GM23338 (cell line): ENCODE measurements at regions not wholly inside any gene's neighbourhood (a gene's known extent, or its start where the extent isn't known, plus 50 kb on each side); places are given as distances from the start of the nearest gene placed in this dataset.

ENCODE experiments used
- ATAC-seq: fragments of 200-7000 bp; cut with Tn5 transposase; 3 replicates; pipeline ENCODE4 v1.9.1; 2020
- DNase-seq: peaks from one replicate; pipeline ENCODE4 v3.0.0-alpha.2; 2015; ENCODE audit warnings: low spot score
- H2AFZ ChIP-seq: fragments of 200-600 bp; sonication (generic); 2 replicates; pipeline ENCODE4 v1.8.0; 2016; ENCODE audit warnings: antibody characterized with exemption, mild to moderate bottlenecking, moderate library complexity
- H3F3A ChIP-seq: fragments of 200-600 bp; sonication (generic); replicated peaks from 2 replicates; pipeline ENCODE4 v1.8.0; 2017; ENCODE audit warnings: antibody characterized with exemption, mixed run types, low read depth
- H3K27ac ChIP-seq: fragments of 200-600 bp; sonication (generic); 2 replicates; pipeline ENCODE4 v1.6.1; 2016; ENCODE audit warnings: low read depth
- H3K27me3 ChIP-seq: fragments of 200-600 bp; sonication (generic); 2 replicates; pipeline ENCODE4 v1.8.0; 2016; ENCODE audit warnings: mild to moderate bottlenecking, mixed run types, moderate library complexity; ENCODE audit not compliant: insufficient read depth
- H3K36me3 ChIP-seq: fragments of 200-600 bp; sonication (generic); 2 replicates; pipeline ENCODE4 v1.8.0; 2016; ENCODE audit warnings: mild to moderate bottlenecking; ENCODE audit not compliant: insufficient read depth
- H3K4me1 ChIP-seq: fragments of 200-600 bp; sonication (generic); 2 replicates; pipeline ENCODE4 v1.8.0; 2016; ENCODE audit warnings: mild to moderate bottlenecking, moderate library complexity; ENCODE audit not compliant: insufficient read depth
- H3K4me2 ChIP-seq: fragments of 200-600 bp; sonication (generic); 2 replicates; pipeline ENCODE4 v1.7.1; 2017; ENCODE audit warnings: mixed run types
- H3K4me3 ChIP-seq: fragments of 200-600 bp; sonication (generic); 2 replicates; pipeline ENCODE4 v1.6.1; 2016; ENCODE audit warnings: mixed run types
- H3K79me2 ChIP-seq: fragments of 200-600 bp; sonication (generic); replicated peaks from 2 replicates; pipeline ENCODE4 v1.8.0; 2017; ENCODE audit warnings: mild to moderate bottlenecking; ENCODE audit not compliant: insufficient read depth
- H3K9me2 ChIP-seq: fragments of 200-600 bp; sonication (generic); 2 replicates; pipeline ENCODE4 v1.8.0; 2017; ENCODE audit not compliant: insufficient read depth
- H4K20me1 ChIP-seq: fragments of 200-600 bp; sonication (generic); replicated peaks from 2 replicates; pipeline ENCODE4 v1.8.0; 2017; ENCODE audit warnings: mild to moderate bottlenecking; ENCODE audit not compliant: insufficient read depth
- H3K27ac Mint-ChIP-seq: 2 replicates; pipeline ENCODE4 v1.8.0; 2020; ENCODE audit warnings: inconsistent platforms, mild to moderate bottlenecking, moderate library complexity, mixed read lengths
- H3K27me3 Mint-ChIP-seq: 3 replicates; pipeline ENCODE4 v1.8.0; 2022; ENCODE audit warnings: low read depth, mild to moderate bottlenecking, moderate library complexity, mixed read lengths, inconsistent platforms; ENCODE audit not compliant: insufficient read depth, poor library complexity
- H3K36me3 Mint-ChIP-seq: 3 replicates; pipeline ENCODE4 v1.8.0; 2021; ENCODE audit warnings: low read depth, mild to moderate bottlenecking, inconsistent platforms, moderate library complexity, mixed read lengths
- H3K4me1 Mint-ChIP-seq: 3 replicates; pipeline ENCODE4 v1.8.0; 2020; ENCODE audit warnings: mild to moderate bottlenecking, inconsistent platforms, mixed read lengths
- H3K4me3 Mint-ChIP-seq: 3 replicates; pipeline ENCODE4 v1.8.0; 2021; ENCODE audit warnings: moderate library complexity, mild to moderate bottlenecking, inconsistent platforms, mixed read lengths
- H3K9me3 Mint-ChIP-seq: 3 replicates; pipeline ENCODE4 v1.8.0; 2020; ENCODE audit warnings: moderate library complexity, mild to moderate bottlenecking, inconsistent platforms, mixed read lengths
- CREB1 ChIP-seq: fragments of 250-450 bp; sonication (Bioruptor Pico); IDR thresholded peaks from 2 replicates; pipeline ENCODE4 v1.5.0; 2020; ENCODE audit warnings: low read depth, mild to moderate bottlenecking, moderate library complexity
- ETS1 ChIP-seq: IDR thresholded peaks from 2 replicates; pipeline ENCODE4 v1.6.1; 2016; ENCODE audit warnings: antibody characterized with exemption
- EZH2 ChIP-seq: fragments of 200-600 bp; sonication (generic); IDR thresholded peaks from one replicate; pipeline ENCODE4 v1.8.0; 2017; ENCODE audit warnings: antibody characterized with exemption, mild to moderate bottlenecking, low read depth; ENCODE audit not compliant: unreplicated experiment
- EZH2phosphoT487 ChIP-seq: fragments of 200-600 bp; sonication (generic); IDR thresholded peaks from one replicate; pipeline ENCODE4 v1.8.1; 2018; ENCODE audit warnings: antibody characterized with exemption; ENCODE audit not compliant: unreplicated experiment
- JUNB ChIP-seq: IDR thresholded peaks from one replicate; pipeline ENCODE4 v1.6.1; 2016; ENCODE audit warnings: antibody characterized with exemption; ENCODE audit not compliant: unreplicated experiment
- POLR2AphosphoS5 ChIP-seq: IDR thresholded peaks from 2 replicates; pipeline ENCODE4 v1.6.1; 2016; ENCODE audit warnings: antibody characterized with exemption, low read depth
- REST ChIP-seq: IDR thresholded peaks from one replicate; pipeline ENCODE4 v1.6.1; 2018; ENCODE audit warnings: antibody characterized with exemption; ENCODE audit not compliant: unreplicated experiment
- STAT1 ChIP-seq: IDR thresholded peaks from one replicate; pipeline ENCODE4 v1.6.1; 2016; ENCODE audit warnings: antibody characterized with exemption; ENCODE audit not compliant: unreplicated experiment
- ZNF114 ChIP-seq: fragments of 250-450 bp; sonication (Bioruptor Pico); IDR thresholded peaks from 2 replicates; pipeline ENCODE4 v1.5.0; 2020; ENCODE audit warnings: mild to moderate bottlenecking, moderate library complexity
- TF ChIP-seq, protein P1 (sequence below), 2 experiments: fragments of 200-600 bp in 1 of 2; sonication (generic) in 1 of 2; conservative IDR thresholded peaks; 2 replicates each; pipeline versions ENCODE4 v1.5.1 to v1.6.1; 2016 to 2017; ENCODE audit warnings: antibody characterized with exemption in 2 of 2, low read depth in 2 of 2, mild to moderate bottlenecking in 2 of 2, moderate library complexity in 1 of 2

- Histone ChIP-seq H2AFZ (no peak overlapping the region), H3F3A (no peaks in the 10 kb centered on the region), H3K4me2 (no peak overlapping the region), H3K9me2 (no peaks in the 10 kb centered on the region), H3K27ac (no peak overlapping the region), H3K36me3 (0 out of 2 replicates have a peak, but pooled peaks cover 11% of the 10 kb centered on the region), H3K4me3 (no peak overlapping the region), H3K4me1 (no peaks in the 10 kb centered on the region), H4K20me1 (no peaks in the 10 kb centered on the region), H3K27me3 (no peaks in the 10 kb centered on the region), H3K79me2 (no peaks in the 10 kb centered on the region)
- Mint-ChIP-seq H3K27me3 (peaks cover 6% of the 10 kb centered on the region), H3K4me3 (no peak overlapping the region), H3K9me3 (peaks cover 68% of the 10 kb centered on the region), H3K36me3 (peaks cover 43% of the 10 kb centered on the region), H3K4me1 (no peaks in the 10 kb centered on the region), H3K27ac (no peak overlapping the region)
- ATAC-seq, result no peak
- TF ChIP-seq EZH2 (no peak), ZNF114 (CRISPR knock-in tag) (no peak)
- DNase-seq, result peak; percentile 44
These were observed 104.4 kb upstream of the C2CD4B start for GRCh38 chr15:62269504-62269903.

- Histone ChIP-seq H3K4me2 (no peak overlapping the region), H3K4me3 (no peak overlapping the region), H4K20me1 (no peaks in the 10 kb centered on the region), H3F3A (no peaks in the 10 kb centered on the region), H2AFZ (no peak overlapping the region), H3K9me2 (no peaks in the 10 kb centered on the region), H3K4me1 (no peaks in the 10 kb centered on the region), H3K27me3 (no peaks in the 10 kb centered on the region), H3K79me2 (no peaks in the 10 kb centered on the region), H3K27ac (no peak overlapping the region), H3K36me3 (0 out of 2 replicates have a peak, but pooled peaks cover 11% of the 10 kb centered on the region)
- peaks cover 43% of the 10 kb centered on the region for H3K36me3 Mint-ChIP-seq
- peaks cover 61% of the 10 kb centered on the region for H3K9me3 Mint-ChIP-seq
- DNase-seq, result no peak
- H3K27ac Mint-ChIP-seq, result no peak overlapping the region
- H3K27me3 Mint-ChIP-seq, result peaks cover 4% of the 10 kb centered on the region
- no peak overlapping the region for H3K4me3 Mint-ChIP-seq
- no peak for ATAC-seq
- H3K4me1 Mint-ChIP-seq, result no peaks in the 10 kb centered on the region
- TF ChIP-seq ETS1, result no peak
- TF ChIP-seq, protein P1, sequence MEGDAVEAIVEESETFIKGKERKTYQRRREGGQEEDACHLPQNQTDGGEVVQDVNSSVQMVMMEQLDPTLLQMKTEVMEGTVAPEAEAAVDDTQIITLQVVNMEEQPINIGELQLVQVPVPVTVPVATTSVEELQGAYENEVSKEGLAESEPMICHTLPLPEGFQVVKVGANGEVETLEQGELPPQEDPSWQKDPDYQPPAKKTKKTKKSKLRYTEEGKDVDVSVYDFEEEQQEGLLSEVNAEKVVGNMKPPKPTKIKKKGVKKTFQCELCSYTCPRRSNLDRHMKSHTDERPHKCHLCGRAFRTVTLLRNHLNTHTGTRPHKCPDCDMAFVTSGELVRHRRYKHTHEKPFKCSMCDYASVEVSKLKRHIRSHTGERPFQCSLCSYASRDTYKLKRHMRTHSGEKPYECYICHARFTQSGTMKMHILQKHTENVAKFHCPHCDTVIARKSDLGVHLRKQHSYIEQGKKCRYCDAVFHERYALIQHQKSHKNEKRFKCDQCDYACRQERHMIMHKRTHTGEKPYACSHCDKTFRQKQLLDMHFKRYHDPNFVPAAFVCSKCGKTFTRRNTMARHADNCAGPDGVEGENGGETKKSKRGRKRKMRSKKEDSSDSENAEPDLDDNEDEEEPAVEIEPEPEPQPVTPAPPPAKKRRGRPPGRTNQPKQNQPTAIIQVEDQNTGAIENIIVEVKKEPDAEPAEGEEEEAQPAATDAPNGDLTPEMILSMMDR (conservative IDR thresholded peaks at IDR 0.05; ENCODE audit: low read depth in 2 of 2), result no peak
- no peak for TF ChIP-seq ZNF114 (CRISPR knock-in tag)
- TF ChIP-seq JUNB, result no peak
- no peak for TF ChIP-seq REST
- no peak for TF ChIP-seq STAT1
- no peak for TF ChIP-seq POLR2AphosphoS5
- TF ChIP-seq EZH2phosphoT487, result no peak
- no peak for TF ChIP-seq CREB1 (CRISPR knock-in tag)
These were observed 105.3 kb upstream of the C2CD4B start for GRCh38 chr15:62270216-62270921.
